ENCODE measurements at regions not wholly inside any gene's neighbourhood (a gene's known extent, or its start where the extent isn't known, plus 50 kb on each side); places are given as distances from the start of the nearest gene placed in this dataset.

- DNase-seq (ENCODE audit: low spot score): peak; percentile 89
Observed at GRCh38 chr21:16587141-16587581, 857.4 kb downstream of the USP25 start.

GRCh38 chr21:16587681-16588375 lies 858.0 kb downstream of the USP25 start:
- peak; percentile 42 for DNase-seq (ENCODE audit: low spot score)

GRCh38 chr21:16588433-16588860 lies 858.7 kb downstream of the USP25 start:
- peak; percentile 97 for DNase-seq (ENCODE audit: low spot score)

GRCh38 chr21:16589006-16589898 lies 859.5 kb downstream of the USP25 start:
- DNase-seq (ENCODE audit: low spot score): no peak

GRCh38 chr21:16590186-16590585 lies 860.4 kb downstream of the USP25 start:
- no peak for DNase-seq (ENCODE audit: low spot score)

GRCh38 chr21:16590641-16591292 lies 861.0 kb downstream of the USP25 start:
- DNase-seq (ENCODE audit: low spot score): no peak

GRCh38 chr21:16592381-16592780 lies 862.6 kb downstream of the USP25 start:
- DNase-seq (ENCODE audit: low spot score): peak; percentile 61

GRCh38 chr21:16594191-16594590 lies 864.4 kb downstream of the USP25 start:
- no peak for DNase-seq (ENCODE audit: low spot score)

GRCh38 chr21:16596369-16596768 lies 866.6 kb downstream of the USP25 start:
- DNase-seq (ENCODE audit: low spot score): no peak

GRCh38 chr21:16597753-16598152 lies 868.0 kb downstream of the USP25 start:
- no peak for DNase-seq (ENCODE audit: low spot score)

GRCh38 chr21:16605597-16605996 lies 875.8 kb downstream of the USP25 start:
- peak; percentile 77 for DNase-seq (ENCODE audit: low spot score)

- no peak for DNase-seq (ENCODE audit: low spot score)
Observed at GRCh38 chr21:16606271-16606670, 876.5 kb downstream of the USP25 start.

GRCh38 chr21:16608209-16608830 lies 878.5 kb downstream of the USP25 start:
- no peak for DNase-seq (ENCODE audit: low spot score)

- DNase-seq (ENCODE audit: low spot score): no peak
Observed at GRCh38 chr21:16619281-16619680, 889.5 kb downstream of the USP25 start.

- DNase-seq (ENCODE audit: low spot score): no peak
Observed at GRCh38 chr21:16620786-16621320, 891.1 kb downstream of the USP25 start.

GRCh38 chr21:16624479-16625118 lies 888.2 kb upstream of the CXADR start:
- peak; percentile 13 for DNase-seq (ENCODE audit: low spot score)

- DNase-seq (ENCODE audit: low spot score): no peak
Observed at GRCh38 chr21:16625491-16625890, 887.4 kb upstream of the CXADR start.

- DNase-seq (ENCODE audit: low spot score): no peak
Observed at GRCh38 chr21:16633831-16634459, 878.9 kb upstream of the CXADR start.

- no peak for DNase-seq (ENCODE audit: low spot score)
Observed at GRCh38 chr21:16634515-16634914, 878.3 kb upstream of the CXADR start.

- DNase-seq (ENCODE audit: low spot score): no peak
Observed at GRCh38 chr21:16640297-16641027, 872.4 kb upstream of the CXADR start.

Data from Ammon's horn (tissue), 1 donor.